DND-41 (cell line): ENCODE measurements at regions not wholly inside any gene's neighbourhood (a gene's known extent, or its start where the extent isn't known, plus 50 kb on each side); places are given as distances from the start of the nearest gene placed in this dataset.

Experiments
- ATAC-seq: fragments of 200-7000 bp; cut with Tn5 transposase; 3 replicates; pipeline ENCODE4 v1.9.1; 2021; ENCODE audit warnings: low read depth; ENCODE audit not compliant: insufficient read depth
- DNase-seq: peaks from one replicate; pipeline ENCODE4 v3.0.0-alpha.2; 2020
- H2AFZ ChIP-seq: 2 replicates; pipeline ENCODE4 v1.6.0; 2012; ENCODE audit warnings: low read depth, low read length
- H3K27ac ChIP-seq: 2 replicates; pipeline ENCODE4 v1.5.1; 2012; ENCODE audit warnings: low read length, inconsistent platforms
- H3K27me3 ChIP-seq: fragments of 200-600 bp; sonication (generic); 2 replicates; pipeline ENCODE4 v1.6.0; 2012; ENCODE audit warnings: low read length, mild to moderate bottlenecking, inconsistent platforms; ENCODE audit not compliant: insufficient read depth, poor library complexity
- H3K36me3 ChIP-seq: 2 replicates; pipeline ENCODE4 v1.5.1; 2012; ENCODE audit warnings: low read length, inconsistent platforms; ENCODE audit not compliant: insufficient read depth
- H3K4me1 ChIP-seq: 2 replicates; pipeline ENCODE4 v1.5.1; 2012; ENCODE audit warnings: mild to moderate bottlenecking, low read length; ENCODE audit not compliant: insufficient read depth
- H3K4me2 ChIP-seq: 2 replicates; pipeline ENCODE4 v1.6.0; 2012; ENCODE audit warnings: mild to moderate bottlenecking, moderate library complexity, low read length, inconsistent platforms; ENCODE audit not compliant: insufficient read depth
- H3K4me3 ChIP-seq, 2 experiments: fragments of 200-600 bp in 1 of 2; shearing (Covaris generic) in 1 of 2; 2 replicates each; pipeline ENCODE4 v1.5.1; 2012 to 2016; ENCODE audit warnings: inconsistent platforms in 2 of 2, low read length in 2 of 2, mild to moderate bottlenecking in 2 of 2, low read depth in 1 of 2, moderate library complexity in 1 of 2
- H3K79me2 ChIP-seq: 2 replicates; pipeline ENCODE4 v1.6.0; 2012; ENCODE audit warnings: low read length, inconsistent platforms; ENCODE audit not compliant: insufficient read depth
- H3K9ac ChIP-seq: 2 replicates; pipeline ENCODE4 v1.6.0; 2012; ENCODE audit warnings: low read depth, mild to moderate bottlenecking, inconsistent platforms, low read length, moderate library complexity
- H3K9me3 ChIP-seq: 2 replicates; pipeline ENCODE4 v1.5.1; 2012; ENCODE audit warnings: low read length, moderate library complexity, mild to moderate bottlenecking, inconsistent platforms; ENCODE audit not compliant: insufficient read depth, severe bottlenecking
- H4K20me1 ChIP-seq: 2 replicates; pipeline ENCODE4 v1.6.0; 2012; ENCODE audit warnings: low read length; ENCODE audit not compliant: insufficient read depth
- CTCF ChIP-seq: IDR thresholded peaks from 2 replicates; pipeline ENCODE4 v1.5.1; 2012; ENCODE audit warnings: borderline replicate concordance, low read length, moderate library complexity, mild to moderate bottlenecking; ENCODE audit not compliant: poor library complexity, severe bottlenecking; ENCODE audit errors: extremely low read depth
- EZH2 ChIP-seq: IDR thresholded peaks from 3 replicates; pipeline ENCODE4 v1.6.1; 2012; ENCODE audit warnings: borderline replicate concordance, low read depth, mild to moderate bottlenecking, moderate library complexity, low read length, inconsistent platforms; ENCODE audit not compliant: severe bottlenecking

GRCh38 chr16:8397223-8397622 lies 193.1 kb downstream of the TMEM114 start:
- Histone ChIP-seq H3K9me3 (no peaks in the 10 kb centered on the region), H3K36me3 (no peaks in the 10 kb centered on the region), H3K27me3 (peaks cover 2% of the 10 kb centered on the region), H3K9ac (no peak overlapping the region), H2AFZ (no peak overlapping the region), H3K4me1 (no peaks in the 10 kb centered on the region), H3K27ac (no peak overlapping the region), H3K79me2 (no peaks in the 10 kb centered on the region), H3K4me3 (no peak overlapping the region), H4K20me1 (no peaks in the 10 kb centered on the region), H3K4me2 (no peak overlapping the region)
- no peak for DNase-seq
- TF ChIP-seq CTCF, result no peak
- no peak for TF ChIP-seq EZH2
- ATAC-seq, result no peak

- H3K36me3 ChIP-seq, result no peaks in the 10 kb centered on the region
- H3K4me1 ChIP-seq, result no peaks in the 10 kb centered on the region
- H3K4me3 ChIP-seq, result no peak overlapping the region
- H3K4me2 ChIP-seq, result no peak overlapping the region
- no peaks in the 10 kb centered on the region for H3K9me3 ChIP-seq
- no peak overlapping the region for H3K27ac ChIP-seq
- no peaks in the 10 kb centered on the region for H3K79me2 ChIP-seq
- H2AFZ ChIP-seq, result no peak overlapping the region
- DNase-seq (no peak), ATAC-seq (no peak)
- H4K20me1 ChIP-seq, result no peaks in the 10 kb centered on the region
- H3K9ac ChIP-seq, result no peak overlapping the region
- peaks cover 6% of the 10 kb centered on the region for H3K27me3 ChIP-seq
- TF ChIP-seq CTCF (no peak), EZH2 (no peak)
Measured at GRCh38 chr16:8396463-8396862, 193.8 kb downstream of the TMEM114 start.

- ATAC-seq (no peak), DNase-seq (no peak)
Measured at GRCh38 chr16:8391257-8391656, 199.1 kb downstream of the TMEM114 start.

More at GRCh38 chr16:8391257-8391656, 199.1 kb downstream of the TMEM114 start:
- Histone ChIP-seq H3K27me3 (peaks cover 12% of the 10 kb centered on the region), H4K20me1 (no peaks in the 10 kb centered on the region), H3K79me2 (no peaks in the 10 kb centered on the region), H3K9ac (no peak overlapping the region), H2AFZ (no peak overlapping the region), H3K36me3 (no peaks in the 10 kb centered on the region), H3K4me2 (no peak overlapping the region), H3K9me3 (no peaks in the 10 kb centered on the region), H3K27ac (no peak overlapping the region), H3K4me3 (no peak overlapping the region), H3K4me1 (no peaks in the 10 kb centered on the region)
- TF ChIP-seq EZH2 (no peak), CTCF (no peak)
